IMR-90 (cell line): ENCODE measurements at regions not wholly inside any gene's neighbourhood (a gene's known extent, or its start where the extent isn't known, plus 50 kb on each side); places are given as distances from the start of the nearest gene placed in this dataset.

Experiments
- ATAC-seq: fragments of 200-7000 bp; cut with Tn5 transposase; 2 replicates; pipeline ENCODE4 v1.9.1; 2020; ENCODE audit warnings: low read depth, mild to moderate bottlenecking, moderate library complexity
- BruUV-seq: library from RNA; stranded (reverse); fragments of 400-500 nt; replicated peaks from 2 replicates; lab custom pipeline; 2021; lab: Mats Ljungman, UMichigan
- CTCF ChIA-PET: fragments of 300-600 bp; formaldehyde crosslinking; extraction: SDS; loops from one replicate; lab custom pipeline; 2021; ENCODE audit warnings: antibody characterized with exemption; lab: Yijun Ruan, JAX
- POLR2A ChIA-PET: fragments of 300-600 bp; sonication (Branson Sonifier 250); formaldehyde crosslinking; loops from one replicate; lab custom pipeline; 2022; ENCODE audit warnings: antibody characterized with exemption; ENCODE audit not compliant: unreplicated experiment; lab: Charles Lee
- DNase-seq: peaks from one replicate; pipeline ENCODE4 v3.0.0; 2013
- H2AFZ ChIP-seq: replicated peaks from 2 replicates; pipeline ENCODE3; 2013; ENCODE audit warnings: low read length, mild to moderate bottlenecking; ENCODE audit not compliant: poor library complexity
- H2AK5ac ChIP-seq: 2 replicates; pipeline ENCODE4 v1.6.1; 2013; ENCODE audit warnings: low read depth, low read length, inconsistent platforms
- H2AK9ac ChIP-seq: replicated peaks from 2 replicates; pipeline ENCODE3; 2013; ENCODE audit warnings: mild to moderate bottlenecking, low read depth, low read length, moderate library complexity; ENCODE audit not compliant: poor library complexity
- H2BK120ac ChIP-seq: 2 replicates; pipeline ENCODE4 v1.6.1; 2013; ENCODE audit warnings: low read depth, low read length, inconsistent platforms
- H2BK15ac ChIP-seq: 3 replicates; pipeline ENCODE4 v1.6.1; 2013; ENCODE audit warnings: low read depth, low read length, inconsistent platforms
- H2BK20ac ChIP-seq: 2 replicates; pipeline ENCODE4 v1.6.1; 2013; ENCODE audit warnings: low read depth, mild to moderate bottlenecking, inconsistent platforms, low read length, moderate library complexity
- H2BK5ac ChIP-seq: 2 replicates; pipeline ENCODE4 v1.6.1; 2013; ENCODE audit warnings: mild to moderate bottlenecking, low read depth, low read length, inconsistent platforms; ENCODE audit not compliant: poor library complexity, severe bottlenecking
- H3K14ac ChIP-seq: replicated peaks from 2 replicates; pipeline ENCODE4 v1.6.1; 2013; ENCODE audit warnings: low read depth, low read length, inconsistent platforms
- H3K18ac ChIP-seq: 2 replicates; pipeline ENCODE4 v1.6.1; 2013; ENCODE audit warnings: low read depth, low read length, control low read depth
- H3K23ac ChIP-seq: 2 replicates; pipeline ENCODE4 v1.6.1; 2013; ENCODE audit warnings: low read depth, low read length, inconsistent platforms
- H3K27ac ChIP-seq: 2 replicates; pipeline ENCODE4 v1.5.1; 2013; ENCODE audit warnings: mild to moderate bottlenecking, control low read depth, low read length; ENCODE audit not compliant: insufficient read depth
- H3K27me3 ChIP-seq: 2 replicates; pipeline ENCODE4 v1.6.1; 2013; ENCODE audit warnings: low read length; ENCODE audit not compliant: control insufficient read depth, insufficient read depth
- H3K36me3 ChIP-seq: 2 replicates; pipeline ENCODE4 v1.6.1; 2013; ENCODE audit warnings: low read length, mixed read lengths; ENCODE audit not compliant: control insufficient read depth, insufficient read depth
- H3K4ac ChIP-seq: 2 replicates; pipeline ENCODE4 v1.6.1; 2013; ENCODE audit warnings: low read depth, low read length, inconsistent platforms
- H3K4me1 ChIP-seq: 2 replicates; pipeline ENCODE4 v1.6.1; 2013; ENCODE audit warnings: low read length, mixed read lengths; ENCODE audit not compliant: control insufficient read depth, insufficient read depth
- H3K4me2 ChIP-seq: 2 replicates; pipeline ENCODE4 v1.6.1; 2013; ENCODE audit warnings: low read depth, mild to moderate bottlenecking, control low read depth, low read length, moderate library complexity
- H3K4me3 ChIP-seq: 2 replicates; pipeline ENCODE4 v1.5.1; 2013; ENCODE audit warnings: low read depth, mild to moderate bottlenecking, control low read depth, low read length, moderate library complexity; ENCODE audit not compliant: insufficient read depth
- H3K56ac ChIP-seq: 2 replicates; pipeline ENCODE4 v1.6.1; 2013; ENCODE audit warnings: low read length, inconsistent platforms; ENCODE audit not compliant: insufficient read depth; ENCODE audit errors: extremely low read depth
- H3K79me1 ChIP-seq, 2 experiments: 2 replicates each; pipeline ENCODE4 v1.6.1; 2013; ENCODE audit warnings: low read length in 2 of 2, inconsistent platforms in 1 of 2, low read depth in 1 of 2
- H3K9ac ChIP-seq: 2 replicates; pipeline ENCODE4 v1.6.1; 2013; ENCODE audit warnings: low read depth, low read length, control low read depth
- H3K9me1 ChIP-seq: 2 replicates; pipeline ENCODE4 v1.6.1; 2013; ENCODE audit warnings: low read length, inconsistent platforms; ENCODE audit not compliant: insufficient read depth
- H3K9me3 ChIP-seq: 2 replicates; pipeline ENCODE4 v1.6.1; 2013; ENCODE audit warnings: low read length; ENCODE audit not compliant: control insufficient read depth, insufficient read depth
- H4K20me1 ChIP-seq: 2 replicates; pipeline ENCODE4 v1.6.1; 2013; ENCODE audit warnings: low read length, inconsistent platforms; ENCODE audit not compliant: insufficient read depth
- H4K5ac ChIP-seq: 2 replicates; pipeline ENCODE4 v1.6.1; 2013; ENCODE audit warnings: mild to moderate bottlenecking, low read depth, low read length, control low read depth
- H4K8ac ChIP-seq, 2 experiments: 2 replicates each; pipeline ENCODE4 v1.6.1; 2013; ENCODE audit warnings: low read depth in 2 of 2, low read length in 2 of 2, control low read depth in 1 of 2, inconsistent platforms in 1 of 2
- H4K91ac ChIP-seq: 2 replicates; pipeline ENCODE4 v1.6.1; 2013; ENCODE audit warnings: low read depth, low read length, inconsistent platforms; ENCODE audit not compliant: insufficient read depth
- MAFK ChIP-seq: IDR thresholded peaks from 2 replicates; pipeline ENCODE4 v1.6.1; 2012; ENCODE audit warnings: low read depth, low read length, improper control_type of control experiment
- MAZ ChIP-seq: IDR thresholded peaks from 2 replicates; pipeline ENCODE4 v1.6.1; 2012; ENCODE audit warnings: low read depth, mild to moderate bottlenecking, low read length, improper control_type of control experiment, moderate library complexity, borderline replicate concordance
- NFE2L2 ChIP-seq: fragments of 150-350 bp; IDR thresholded peaks from 2 replicates; pipeline ENCODE4 v1.6.1; 2016; ENCODE audit warnings: low read depth, mild to moderate bottlenecking, low read length
- dilution Hi-C: fragments of 300-500 bp; cut with HindIII; formaldehyde crosslinking; loops from one replicate; pipeline ENCODE4 v1.14.3; 2018; ENCODE audit warnings: low sequenced_read_pairs; ENCODE audit not compliant: unreplicated experiment
- in situ Hi-C: fragments of 300-500 bp; cut with MboI; formaldehyde crosslinking; loops from 3 replicates; pipeline ENCODE4 v1.14.3; 2019; ENCODE audit warnings: low sequenced_read_pairs, inconsistent platforms, mixed read lengths
- intact Hi-C: fragments of 100-400 bp; cut with micrococcal nuclease; formaldehyde crosslinking; loops from 2 replicates; pipeline ENCODE4 v1.10.0; 2022
- TF ChIP-seq, protein P1 (sequence below): conservative IDR thresholded peaks from 2 replicates; pipeline ENCODE4 v1.5.1; 2012; ENCODE audit warnings: mild to moderate bottlenecking, low read depth, low read length, improper control_type of control experiment
- TF ChIP-seq, protein P2 (sequence below): fragments of 150-350 bp; IDR thresholded peaks from 2 replicates; pipeline ENCODE4 v1.6.1; 2017; ENCODE audit warnings: mild to moderate bottlenecking, antibody characterized with exemption, low read length, low read depth

DNA sequence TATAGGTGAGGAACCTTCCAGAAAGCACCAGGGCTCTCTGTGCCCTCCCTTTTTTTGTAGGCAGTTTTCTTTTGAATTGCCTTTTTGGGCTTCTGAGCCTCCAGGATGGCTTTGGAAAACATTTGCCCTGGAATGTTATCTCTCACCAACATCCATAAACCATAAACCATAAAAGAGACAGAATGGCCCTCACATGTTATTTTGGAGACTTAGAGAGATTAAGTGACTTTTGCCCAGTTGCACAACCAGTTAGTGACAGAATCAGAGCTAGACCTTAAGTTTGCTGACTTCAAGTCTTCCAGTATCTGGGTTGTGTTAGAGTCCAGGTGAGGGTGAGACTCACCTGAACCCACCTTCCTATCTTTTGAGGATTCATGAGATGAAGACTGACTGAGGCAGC lies 153.0 kb upstream of the STX18 start:
- ChIA-PET CTCF (interaction anchor here (1.3 kb wide), 1 partner anchor 11 kb away, joined by 3 read pairs; no protein-coding TSS in a partner anchor), POLR2A (no interaction called here)
- no peak for ATAC-seq
- H3K56ac ChIP-seq, result no peak overlapping the region
- no peak overlapping the region for H4K8ac ChIP-seq
- no peak overlapping the region for H3K18ac ChIP-seq
- DNase-seq, result no peak
- H2AK9ac ChIP-seq, result no peak overlapping the region
- no peaks in the 10 kb centered on the region for H3K36me3 ChIP-seq
- no peaks in the 10 kb centered on the region for H3K4me1 ChIP-seq
- TF ChIP-seq MAFK (no peak), NFE2L2 (no peak), MAZ (no peak)
- TF ChIP-seq, protein P1, sequence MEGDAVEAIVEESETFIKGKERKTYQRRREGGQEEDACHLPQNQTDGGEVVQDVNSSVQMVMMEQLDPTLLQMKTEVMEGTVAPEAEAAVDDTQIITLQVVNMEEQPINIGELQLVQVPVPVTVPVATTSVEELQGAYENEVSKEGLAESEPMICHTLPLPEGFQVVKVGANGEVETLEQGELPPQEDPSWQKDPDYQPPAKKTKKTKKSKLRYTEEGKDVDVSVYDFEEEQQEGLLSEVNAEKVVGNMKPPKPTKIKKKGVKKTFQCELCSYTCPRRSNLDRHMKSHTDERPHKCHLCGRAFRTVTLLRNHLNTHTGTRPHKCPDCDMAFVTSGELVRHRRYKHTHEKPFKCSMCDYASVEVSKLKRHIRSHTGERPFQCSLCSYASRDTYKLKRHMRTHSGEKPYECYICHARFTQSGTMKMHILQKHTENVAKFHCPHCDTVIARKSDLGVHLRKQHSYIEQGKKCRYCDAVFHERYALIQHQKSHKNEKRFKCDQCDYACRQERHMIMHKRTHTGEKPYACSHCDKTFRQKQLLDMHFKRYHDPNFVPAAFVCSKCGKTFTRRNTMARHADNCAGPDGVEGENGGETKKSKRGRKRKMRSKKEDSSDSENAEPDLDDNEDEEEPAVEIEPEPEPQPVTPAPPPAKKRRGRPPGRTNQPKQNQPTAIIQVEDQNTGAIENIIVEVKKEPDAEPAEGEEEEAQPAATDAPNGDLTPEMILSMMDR, result no peak
- TF ChIP-seq, protein P2, sequence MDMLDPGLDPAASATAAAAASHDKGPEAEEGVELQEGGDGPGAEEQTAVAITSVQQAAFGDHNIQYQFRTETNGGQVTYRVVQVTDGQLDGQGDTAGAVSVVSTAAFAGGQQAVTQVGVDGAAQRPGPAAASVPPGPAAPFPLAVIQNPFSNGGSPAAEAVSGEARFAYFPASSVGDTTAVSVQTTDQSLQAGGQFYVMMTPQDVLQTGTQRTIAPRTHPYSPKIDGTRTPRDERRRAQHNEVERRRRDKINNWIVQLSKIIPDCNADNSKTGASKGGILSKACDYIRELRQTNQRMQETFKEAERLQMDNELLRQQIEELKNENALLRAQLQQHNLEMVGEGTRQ, result no peak
- BruUV-seq, result no TSS peak
- H3K79me1 ChIP-seq, result no peaks in the 10 kb centered on the region
- H2AFZ ChIP-seq, result no peak overlapping the region
- H3K23ac ChIP-seq, result no peak overlapping the region
- H4K20me1 ChIP-seq, result no peaks in the 10 kb centered on the region
- H3K4me2 ChIP-seq, result no peak overlapping the region
- H3K4ac ChIP-seq, result no peak overlapping the region
- no peak overlapping the region for H2AK5ac ChIP-seq
- H4K5ac ChIP-seq, result no peak overlapping the region
- dilution Hi-C loops, result no loop called here
- H3K9me1 ChIP-seq, result no peaks in the 10 kb centered on the region; the same call in 1 of the 2 replicates
- H3K9me3 ChIP-seq, result no peaks in the 10 kb centered on the region
- no peak overlapping the region for H2BK120ac ChIP-seq
- no peak overlapping the region for H3K9ac ChIP-seq
- no peak overlapping the region for H2BK5ac ChIP-seq
- in situ Hi-C loops, result no loop called here
- no peak overlapping the region for H3K14ac ChIP-seq
- no peak overlapping the region for H3K4me3 ChIP-seq
- intact Hi-C loops, result no loop called here
- H2BK20ac ChIP-seq, result no peak overlapping the region
- no peak overlapping the region for H2BK15ac ChIP-seq
- no peak overlapping the region for H4K91ac ChIP-seq
- peaks cover 13% of the 10 kb centered on the region for H3K27me3 ChIP-seq
- no peak overlapping the region for H3K27ac ChIP-seq
